ENCODE measurements at regions not wholly inside any gene's neighbourhood (a gene's known extent, or its start where the extent isn't known, plus 50 kb on each side); places are given as distances from the start of the nearest gene placed in this dataset.

DNA sequence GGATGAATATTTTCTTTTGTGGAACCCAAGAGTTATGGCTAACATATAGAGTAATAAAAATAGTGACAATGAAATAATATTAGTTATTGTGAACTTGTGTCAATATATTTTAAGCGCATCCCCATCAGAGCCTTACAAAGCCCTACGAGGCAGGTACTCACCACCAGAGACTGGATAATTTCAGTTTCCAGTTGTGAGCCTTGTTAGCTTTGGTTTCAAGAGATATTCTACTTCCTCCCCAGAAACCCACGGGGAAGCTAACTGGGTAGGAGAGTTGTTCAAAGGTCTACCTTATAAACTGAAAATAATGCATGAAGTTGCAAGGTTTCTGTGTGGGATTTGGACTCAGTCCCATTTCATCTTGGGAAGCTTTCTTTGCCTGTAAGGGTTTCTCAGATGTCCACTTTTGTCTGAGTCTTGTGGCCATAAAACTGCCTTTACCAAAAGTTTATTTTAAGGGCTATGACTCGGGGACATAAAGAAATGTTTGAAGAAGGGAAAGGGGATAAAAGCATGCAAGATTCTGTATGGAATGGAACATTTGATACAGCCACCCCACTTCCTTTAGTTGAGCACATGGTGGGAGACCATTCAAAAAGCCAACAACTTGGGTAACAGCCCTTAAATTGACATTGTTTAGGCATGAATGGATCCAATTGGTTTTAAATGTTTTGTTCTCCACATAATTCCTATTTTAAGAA is 57.4 kb upstream of the ANKRD55 start:
- DNase-seq (ENCODE audit: extremely low read depth, low read depth), result no peak
- H3K4me3 ChIP-seq (replicated peaks; ENCODE audit: low read depth, low read length), result no peak overlapping the region
- TF ChIP-seq CTCF (IDR thresholded peaks at IDR 0.05; ENCODE audit: low read depth, low read length, missing control alignments), result no peak

GRCh38 chr5:56289602-56289987 is 56.5 kb upstream of the ANKRD55 start:
- DNase-seq (ENCODE audit: extremely low read depth, low read depth), result no peak
- no peak overlapping the region for H3K4me3 ChIP-seq (replicated peaks; ENCODE audit: low read depth, low read length)

DNA sequence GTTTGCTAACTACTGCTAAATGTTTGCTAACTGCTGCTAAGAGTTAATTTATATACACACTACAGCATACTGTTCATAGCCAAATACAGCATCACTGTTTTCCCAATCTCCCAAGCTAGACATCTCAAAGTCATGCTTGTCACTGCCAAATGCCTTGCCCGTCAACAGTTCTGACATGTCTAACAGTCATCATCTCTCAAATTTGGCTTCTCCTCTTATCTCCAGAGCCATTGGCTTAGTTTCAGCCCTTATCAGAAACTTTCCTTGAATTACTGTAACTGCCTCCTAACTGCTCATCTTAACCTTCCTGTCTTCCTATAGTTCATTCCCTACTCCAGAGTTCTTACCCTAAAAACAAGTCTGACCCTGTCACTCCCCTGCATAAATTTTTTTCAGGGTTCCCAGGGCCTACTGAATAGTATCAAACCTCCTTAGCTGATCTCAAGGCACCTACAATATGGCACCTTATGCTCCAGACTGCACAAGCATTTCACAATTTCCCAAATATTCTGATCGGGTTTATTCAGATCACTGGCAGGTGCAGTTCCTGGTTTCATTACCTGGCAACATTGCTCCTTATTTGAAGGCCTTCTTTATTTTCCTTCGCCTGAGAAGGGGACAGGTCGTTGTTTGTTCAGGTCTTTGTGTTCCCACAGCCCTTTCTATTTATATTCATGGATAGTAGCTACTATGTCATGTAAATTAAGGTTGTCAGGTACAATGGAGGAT is 55.9 kb upstream of the ANKRD55 start:
- DNase-seq (ENCODE audit: extremely low read depth, low read depth), result no peak
- no peak overlapping the region for H3K4me3 ChIP-seq (replicated peaks; ENCODE audit: low read depth, low read length)
- TF ChIP-seq CTCF (IDR thresholded peaks at IDR 0.05; ENCODE audit: low read depth, low read length, missing control alignments), result no peak

More at GRCh38 chr5:56289602-56289987, 56.5 kb upstream of the ANKRD55 start:
- no peak for TF ChIP-seq CTCF (IDR thresholded peaks at IDR 0.05; ENCODE audit: low read depth, low read length, missing control alignments)

DNA sequence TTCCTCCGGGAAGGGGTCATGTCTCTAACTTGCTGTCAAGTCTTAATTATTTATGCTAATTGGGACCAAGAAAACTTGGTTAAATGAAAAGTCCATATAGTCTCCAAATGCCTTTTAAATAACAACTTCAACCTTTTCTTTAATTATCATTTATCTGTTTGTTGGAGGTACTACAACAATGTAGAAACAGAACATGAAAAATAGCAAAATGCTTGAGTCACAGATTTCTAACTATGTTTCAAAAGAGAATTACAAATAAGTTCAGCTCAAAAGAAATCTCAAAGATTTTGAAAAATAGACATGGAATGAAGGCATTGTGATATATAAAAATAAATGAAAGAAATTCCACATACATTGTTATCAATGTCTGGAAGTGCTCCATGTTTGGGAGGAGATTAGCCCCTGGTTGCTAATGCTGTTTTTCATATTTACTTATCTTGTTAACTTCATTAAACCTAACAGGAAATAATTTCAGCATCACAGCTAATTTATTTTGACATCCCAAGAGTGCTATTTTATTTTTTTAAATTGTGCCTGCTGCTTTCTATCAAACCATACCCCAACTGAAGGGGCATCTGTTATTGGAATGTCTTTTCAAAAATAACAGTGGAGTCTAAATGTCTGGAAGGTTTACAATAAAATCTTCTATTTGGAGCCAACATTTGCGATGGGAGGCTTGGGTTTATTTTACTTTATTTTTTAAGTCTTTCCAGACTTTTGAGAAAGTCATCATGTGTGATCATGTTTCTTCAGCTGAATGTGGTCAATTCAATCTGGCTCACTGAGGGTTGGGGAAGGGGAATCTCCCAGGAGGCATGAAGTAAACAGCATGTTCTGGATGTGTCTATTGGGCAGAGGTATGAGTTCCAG is 53.1 kb upstream of the ANKRD55 start:
- TF ChIP-seq CTCF (IDR thresholded peaks at IDR 0.05; ENCODE audit: low read depth, low read length, missing control alignments), result no peak
- no peak for DNase-seq (ENCODE audit: extremely low read depth, low read depth)
- no peak overlapping the region for H3K4me3 ChIP-seq (replicated peaks; ENCODE audit: low read depth, low read length)

GRCh38 chr5:56282951-56283350 is 49.8 kb upstream of the ANKRD55 start:
- no peak for DNase-seq (ENCODE audit: extremely low read depth, low read depth)

More at GRCh38 chr5:56282951-56283350, 49.8 kb upstream of the ANKRD55 start:
- TF ChIP-seq CTCF (IDR thresholded peaks at IDR 0.05; ENCODE audit: low read depth, low read length, missing control alignments), result no peak
- H3K4me3 ChIP-seq (replicated peaks; ENCODE audit: low read depth, low read length), result no peak overlapping the region
